SK-N-SH (cell line): ENCODE measurements at regions not wholly inside any gene's neighbourhood (a gene's known extent, or its start where the extent isn't known, plus 50 kb on each side); places are given as distances from the start of the nearest gene placed in this dataset.

Experiments used
- JUND ChIP-seq: IDR thresholded peaks from 2 replicates; pipeline ENCODE4 v1.4.0; 2012
- MAX ChIP-seq: IDR thresholded peaks from 2 replicates; pipeline ENCODE4 v1.4.0; 2012; ENCODE audit warnings: low read depth
- NFIC ChIP-seq: IDR thresholded peaks from 2 replicates; pipeline ENCODE4 v1.4.0; 2012; ENCODE audit warnings: borderline replicate concordance
- NRF1 ChIP-seq: IDR thresholded peaks from 2 replicates; pipeline ENCODE4 v1.6.1; 2012; ENCODE audit warnings: low read depth, mild to moderate bottlenecking, low read length
- TAF1 ChIP-seq: IDR thresholded peaks from 2 replicates; pipeline ENCODE4 v1.6.1; 2012; ENCODE audit warnings: low read depth, mild to moderate bottlenecking, low read length, moderate library complexity, borderline replicate concordance
- YY1 ChIP-seq: IDR thresholded peaks from 2 replicates; pipeline ENCODE4 v1.4.0; 2012; ENCODE audit warnings: low read depth, mild to moderate bottlenecking
- TF ChIP-seq, protein P1 (sequence below): fragments of 200-600 bp; sonication (generic); IDR thresholded peaks from 2 replicates; pipeline ENCODE4 v1.6.1; 2017; ENCODE audit warnings: antibody characterized with exemption, mild to moderate bottlenecking, moderate library complexity

- TF ChIP-seq YY1 (no peak), TAF1 (no peak), JUND (no peak), NFIC (no peak), MAX (no peak), NRF1 (no peak)
- TF ChIP-seq, protein P1, sequence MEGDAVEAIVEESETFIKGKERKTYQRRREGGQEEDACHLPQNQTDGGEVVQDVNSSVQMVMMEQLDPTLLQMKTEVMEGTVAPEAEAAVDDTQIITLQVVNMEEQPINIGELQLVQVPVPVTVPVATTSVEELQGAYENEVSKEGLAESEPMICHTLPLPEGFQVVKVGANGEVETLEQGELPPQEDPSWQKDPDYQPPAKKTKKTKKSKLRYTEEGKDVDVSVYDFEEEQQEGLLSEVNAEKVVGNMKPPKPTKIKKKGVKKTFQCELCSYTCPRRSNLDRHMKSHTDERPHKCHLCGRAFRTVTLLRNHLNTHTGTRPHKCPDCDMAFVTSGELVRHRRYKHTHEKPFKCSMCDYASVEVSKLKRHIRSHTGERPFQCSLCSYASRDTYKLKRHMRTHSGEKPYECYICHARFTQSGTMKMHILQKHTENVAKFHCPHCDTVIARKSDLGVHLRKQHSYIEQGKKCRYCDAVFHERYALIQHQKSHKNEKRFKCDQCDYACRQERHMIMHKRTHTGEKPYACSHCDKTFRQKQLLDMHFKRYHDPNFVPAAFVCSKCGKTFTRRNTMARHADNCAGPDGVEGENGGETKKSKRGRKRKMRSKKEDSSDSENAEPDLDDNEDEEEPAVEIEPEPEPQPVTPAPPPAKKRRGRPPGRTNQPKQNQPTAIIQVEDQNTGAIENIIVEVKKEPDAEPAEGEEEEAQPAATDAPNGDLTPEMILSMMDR: no peak
These were observed 1412.9 kb downstream of the PLA2G4A start for GRCh38 chr1:188241629-188242028.
